H1 (cell line): ENCODE measurements at regions not wholly inside any gene's neighbourhood (a gene's known extent, or its start where the extent isn't known, plus 50 kb on each side); places are given as distances from the start of the nearest gene placed in this dataset.

Source experiments
- KDM4A ChIP-seq: IDR thresholded peaks from one replicate; pipeline ENCODE4 v1.7.1; 2012; ENCODE audit warnings: low read depth, mild to moderate bottlenecking, moderate library complexity, low read length, inconsistent platforms; ENCODE audit not compliant: severe bottlenecking
- PHF8 ChIP-seq: fragments of 200-600 bp; sonication (generic); conservative IDR thresholded peaks from 2 replicates; pipeline ENCODE4 v1.7.1; 2012; ENCODE audit warnings: low read depth, mild to moderate bottlenecking, inconsistent platforms, low read length, moderate library complexity
- TF ChIP-seq, protein P1 (sequence below): IDR thresholded peaks from 2 replicates; pipeline ENCODE4 v1.6.1; 2011; ENCODE audit warnings: low read depth, mild to moderate bottlenecking, low read length; ENCODE audit not compliant: insufficient read depth

- TF ChIP-seq KDM4A (no peak), PHF8 (no peak)
- TF ChIP-seq, protein P1, sequence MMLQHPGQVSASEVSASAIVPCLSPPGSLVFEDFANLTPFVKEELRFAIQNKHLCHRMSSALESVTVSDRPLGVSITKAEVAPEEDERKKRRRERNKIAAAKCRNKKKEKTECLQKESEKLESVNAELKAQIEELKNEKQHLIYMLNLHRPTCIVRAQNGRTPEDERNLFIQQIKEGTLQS: no peak
Observed at GRCh38 chr17:72441909-72442308, 321.1 kb downstream of the SOX9 start (continued).
